ENCODE measurements at regions not wholly inside any gene's neighbourhood (a gene's known extent, or its start where the extent isn't known, plus 50 kb on each side); places are given as distances from the start of the nearest gene placed in this dataset.
A peak's percentile ranks its signal among the peaks of the same experiment; 100 is the strongest.

- Mint-ChIP-seq H3K27me3 (no peaks in the 10 kb centered on the region), H3K4me3 (no peak overlapping the region), H3K27ac (no peak overlapping the region), H3K36me3 (ENCODE audit: low read depth) (peaks cover 1% of the 10 kb centered on the region), H3K9me3 (peaks cover under 1% of the 10 kb centered on the region), H3K4me1 (ENCODE audit: low read depth) (peaks cover 30% of the 10 kb centered on the region)
- CTCF ChIA-PET = no interaction called here
- POLR2A ChIA-PET = no interaction called here
- DNase-seq = peak; percentile 22
- TF ChIP-seq, protein P1, sequence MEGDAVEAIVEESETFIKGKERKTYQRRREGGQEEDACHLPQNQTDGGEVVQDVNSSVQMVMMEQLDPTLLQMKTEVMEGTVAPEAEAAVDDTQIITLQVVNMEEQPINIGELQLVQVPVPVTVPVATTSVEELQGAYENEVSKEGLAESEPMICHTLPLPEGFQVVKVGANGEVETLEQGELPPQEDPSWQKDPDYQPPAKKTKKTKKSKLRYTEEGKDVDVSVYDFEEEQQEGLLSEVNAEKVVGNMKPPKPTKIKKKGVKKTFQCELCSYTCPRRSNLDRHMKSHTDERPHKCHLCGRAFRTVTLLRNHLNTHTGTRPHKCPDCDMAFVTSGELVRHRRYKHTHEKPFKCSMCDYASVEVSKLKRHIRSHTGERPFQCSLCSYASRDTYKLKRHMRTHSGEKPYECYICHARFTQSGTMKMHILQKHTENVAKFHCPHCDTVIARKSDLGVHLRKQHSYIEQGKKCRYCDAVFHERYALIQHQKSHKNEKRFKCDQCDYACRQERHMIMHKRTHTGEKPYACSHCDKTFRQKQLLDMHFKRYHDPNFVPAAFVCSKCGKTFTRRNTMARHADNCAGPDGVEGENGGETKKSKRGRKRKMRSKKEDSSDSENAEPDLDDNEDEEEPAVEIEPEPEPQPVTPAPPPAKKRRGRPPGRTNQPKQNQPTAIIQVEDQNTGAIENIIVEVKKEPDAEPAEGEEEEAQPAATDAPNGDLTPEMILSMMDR (IDR thresholded peaks at IDR 0.05) = no peak
- intact Hi-C loops (cut with micrococcal nuclease) = no loop called here
- peak; percentile 52 for ATAC-seq
Measured at GRCh38 chr3:27963519-27963918, 241.4 kb upstream of the EOMES start.

DNA sequence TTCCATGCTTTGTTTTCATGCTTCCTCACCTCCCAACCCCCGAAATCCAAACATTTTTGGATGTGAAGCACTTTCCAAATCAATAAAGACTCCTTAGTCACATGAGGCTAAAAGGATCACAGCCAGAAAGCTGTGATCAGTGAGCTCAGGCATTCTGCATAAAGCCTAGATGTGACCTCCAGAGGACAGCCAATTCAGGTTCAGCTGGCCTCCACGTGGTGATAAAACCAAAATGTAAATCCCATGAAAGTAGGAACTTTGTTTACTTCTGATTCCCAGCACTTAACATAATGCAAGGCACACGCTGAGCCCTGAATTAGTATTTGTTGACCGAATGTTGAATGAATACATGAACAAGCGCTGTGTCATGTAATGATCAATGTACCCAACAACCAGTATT lies 249.5 kb upstream of the EOMES start:
- DNase-seq (no peak), ATAC-seq (no peak)
- intact Hi-C loops (cut with micrococcal nuclease) = no loop called here
- H3K9me3 Mint-ChIP-seq = no peaks in the 10 kb centered on the region
- POLR2A ChIA-PET = no interaction called here
- H3K4me3 Mint-ChIP-seq = no peak overlapping the region
- H3K4me1 Mint-ChIP-seq (ENCODE audit: low read depth) = peaks cover 4% of the 10 kb centered on the region
- H3K27me3 Mint-ChIP-seq = no peaks in the 10 kb centered on the region
- CTCF ChIA-PET = interaction anchor here (1.5 kb wide), 1 partner anchor 10 kb away, joined by 3 read pairs; no protein-coding TSS in a partner anchor
- TF ChIP-seq, protein P1 (IDR thresholded peaks at IDR 0.05) = no peak
- H3K27ac Mint-ChIP-seq = no peak overlapping the region
- H3K36me3 Mint-ChIP-seq (ENCODE audit: low read depth) = no peaks in the 10 kb centered on the region

GRCh38 chr3:27976933-27977332 lies 254.8 kb upstream of the EOMES start:
- Mint-ChIP-seq H3K27ac (no peak overlapping the region), H3K4me1 (ENCODE audit: low read depth) (peaks cover 8% of the 10 kb centered on the region), H3K27me3 (no peaks in the 10 kb centered on the region), H3K9me3 (no peaks in the 10 kb centered on the region), H3K4me3 (no peak overlapping the region), H3K36me3 (ENCODE audit: low read depth) (no peaks in the 10 kb centered on the region)
- CTCF ChIA-PET = no interaction called here
- DNase-seq (no peak), ATAC-seq (no peak)
- intact Hi-C loops (cut with micrococcal nuclease) = no loop called here
- TF ChIP-seq, protein P1 (IDR thresholded peaks at IDR 0.05) = no peak
- POLR2A ChIA-PET = no interaction called here

GRCh38 chr3:27978440-27978839 lies 256.3 kb upstream of the EOMES start:
- no peak overlapping the region for H3K4me3 Mint-ChIP-seq
- peaks cover 8% of the 10 kb centered on the region for H3K4me1 Mint-ChIP-seq (ENCODE audit: low read depth)
- no peak overlapping the region for H3K27ac Mint-ChIP-seq
- ChIA-PET CTCF (no interaction called here), POLR2A (no interaction called here)
- DNase-seq = no peak
- intact Hi-C loops (cut with micrococcal nuclease) = no loop called here
- H3K36me3 Mint-ChIP-seq (ENCODE audit: low read depth) = no peaks in the 10 kb centered on the region
- no peak for ATAC-seq
- TF ChIP-seq, protein P1 (IDR thresholded peaks at IDR 0.05) = no peak
- H3K9me3 Mint-ChIP-seq = no peaks in the 10 kb centered on the region
- H3K27me3 Mint-ChIP-seq = no peaks in the 10 kb centered on the region

DNA sequence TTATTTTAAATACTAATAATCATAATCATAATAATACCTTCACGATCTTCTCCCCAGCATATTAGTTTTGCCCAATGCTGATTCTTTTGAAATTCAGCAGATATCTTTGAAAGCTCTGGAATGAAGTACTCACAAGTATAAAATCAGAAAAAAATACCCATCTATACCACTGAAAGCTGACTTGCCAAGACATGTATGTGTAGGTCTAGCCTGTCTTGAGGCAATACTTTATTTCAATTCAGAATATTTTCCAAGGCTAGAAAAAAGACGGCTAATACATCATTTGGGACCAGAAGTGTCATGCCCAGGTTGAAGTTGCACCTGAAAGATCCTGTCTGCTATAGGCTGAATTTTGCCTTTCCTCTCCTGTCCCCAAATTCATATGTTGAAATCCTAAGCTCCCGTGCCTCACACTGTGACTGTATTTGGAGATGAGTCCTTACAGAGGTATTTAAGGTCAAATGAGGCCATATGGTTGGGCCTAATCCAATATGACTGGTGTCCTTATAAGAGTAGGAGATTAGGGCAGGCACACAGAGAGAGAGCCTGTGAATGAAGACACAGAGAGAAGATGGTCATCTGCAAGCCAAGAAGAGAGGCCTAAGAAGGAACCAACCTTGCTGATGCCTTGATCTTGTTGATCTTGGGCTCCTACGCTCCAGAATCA lies 255.9 kb upstream of the CMC1 start:
- ChIA-PET POLR2A (interaction anchor here (1.2 kb wide), 1 partner anchor 33 kb away, joined by 3 read pairs; no protein-coding TSS in a partner anchor), CTCF (no interaction called here)
- no peak overlapping the region for H3K27ac Mint-ChIP-seq
- H3K4me3 Mint-ChIP-seq = no peak overlapping the region
- no peaks in the 10 kb centered on the region for H3K9me3 Mint-ChIP-seq
- H3K4me1 Mint-ChIP-seq (ENCODE audit: low read depth) = no peaks in the 10 kb centered on the region
- TF ChIP-seq, protein P1 (IDR thresholded peaks at IDR 0.05) = no peak
- DNase-seq (no peak), ATAC-seq (no peak)
- H3K27me3 Mint-ChIP-seq = no peaks in the 10 kb centered on the region
- no peaks in the 10 kb centered on the region for H3K36me3 Mint-ChIP-seq (ENCODE audit: low read depth)
- intact Hi-C loops (cut with micrococcal nuclease) = no loop called here
